K562 (cell line): ENCODE measurements at regions not wholly inside any gene's neighbourhood (a gene's known extent, or its start where the extent isn't known, plus 50 kb on each side); places are given as distances from the start of the nearest gene placed in this dataset.

Experiments
- ATAC-seq: fragments of 200-7000 bp; cut with Tn5 transposase; 3 replicates; pipeline ENCODE4 v1.9.1; 2020; ENCODE audit warnings: moderate library complexity
- BruUV-seq: library from RNA; stranded (reverse); fragments of 400-500 nt; replicated peaks from 2 replicates; lab custom pipeline; 2021; lab: Mats Ljungman, UMichigan
- CTCF ChIA-PET: fragments of 300-600 bp; formaldehyde crosslinking; extraction: SDS; loops from one replicate; lab custom pipeline; 2021; ENCODE audit warnings: low intra/inter-chr PET ratio; lab: Yijun Ruan, JAX
- POLR2A ChIA-PET: fragments of 300-600, 350-650 bp; sonication (Branson Sonifier 250); formaldehyde crosslinking; extraction: SDS; loops from one replicate; lab custom pipeline; 2021; ENCODE audit warnings: antibody characterized with exemption, inconsistent platforms; lab: Yijun Ruan, JAX
- DNase-seq, 4 experiments: peaks; one replicate each; pipeline versions ENCODE4 v3.0.0 to v3.0.0-alpha.2; 2011 to 2018; ENCODE audit warnings: low spot score in 3 of 4, mixed read lengths in 3 of 4; ENCODE audit errors: extremely low read depth in 1 of 4
- FAIRE-seq: peaks from 2 replicates; lab custom pipeline; 2011; peaks lifted over from hg19 to GRCh38; lab: Jason Lieb, UNC
- H2AFZ ChIP-seq: 2 replicates; pipeline ENCODE4 v1.6.0; 2011; ENCODE audit warnings: low read depth, low read length, control low read depth, inconsistent platforms
- H3K27ac ChIP-seq: fragments of 200-600 bp; 3 replicates; pipeline ENCODE4 v1.8.0; 2011; ENCODE audit warnings: low read depth, mild to moderate bottlenecking, control low read depth, inconsistent platforms, low read length, moderate library complexity, mixed read lengths; ENCODE audit errors: extremely low read depth
- H3K27me3 ChIP-seq, 2 experiments: fragments of 300-600 bp in 1 of 2; 2 replicates in 1 of 2; 3 replicates in 1 of 2; pipeline versions ENCODE4 v1.6.0 to v1.8.0; 2011; ENCODE audit warnings: inconsistent platforms in 2 of 2, low read length in 2 of 2, mild to moderate bottlenecking in 1 of 2, mixed read lengths in 1 of 2, moderate library complexity in 1 of 2; ENCODE audit not compliant: control insufficient read depth in 2 of 2, insufficient read depth in 2 of 2
- H3K36me3 ChIP-seq: fragments of 300-600 bp; 3 replicates; pipeline ENCODE4 v1.8.0; 2011; ENCODE audit warnings: mild to moderate bottlenecking, low read length, inconsistent platforms; ENCODE audit not compliant: control insufficient read depth, insufficient read depth
- H3K4me1 ChIP-seq, 2 experiments: fragments of 200-600 bp in 1 of 2; replicated peaks in 1 of 2; 2 replicates in 1 of 2; 3 replicates in 1 of 2; pipeline versions ENCODE4 v1.5.1 to v1.8.0; 2011; ENCODE audit warnings: inconsistent platforms in 2 of 2, low read length in 2 of 2, mild to moderate bottlenecking in 1 of 2, mixed read lengths in 1 of 2, moderate library complexity in 1 of 2; ENCODE audit not compliant: control insufficient read depth in 2 of 2, insufficient read depth in 2 of 2
- H3K4me2 ChIP-seq: 2 replicates; pipeline ENCODE4 v1.6.1; 2011; ENCODE audit warnings: low read length, control low read depth, inconsistent platforms, mixed read lengths; ENCODE audit not compliant: insufficient read depth
- H3K4me3 ChIP-seq: fragments of 200-600 bp; sonication (generic), shearing (Covaris generic); 2 replicates; pipeline ENCODE4 v1.5.1; 2016; ENCODE audit warnings: control low read depth, inconsistent platforms
- H3K79me2 ChIP-seq: fragments of 200-600 bp; 3 replicates; pipeline ENCODE4 v1.8.0; 2011; ENCODE audit warnings: low read length, inconsistent platforms; ENCODE audit not compliant: control insufficient read depth, insufficient read depth
- H3K9ac ChIP-seq, 2 experiments: 2 replicates each; pipeline versions ENCODE4 v1.6.0 to v1.6.1; 2011; ENCODE audit warnings: low read depth in 2 of 2, low read length in 2 of 2, control low read depth in 1 of 2, inconsistent platforms in 1 of 2, mild to moderate bottlenecking in 1 of 2, mixed read lengths in 1 of 2; ENCODE audit not compliant: insufficient read depth in 1 of 2
- H3K9me1 ChIP-seq: one replicate; pipeline ENCODE4 v1.6.0; 2011; ENCODE audit warnings: inconsistent platforms, mild to moderate bottlenecking, low read length, moderate library complexity; ENCODE audit not compliant: control insufficient read depth, insufficient read depth
- H3K9me3 ChIP-seq: replicated peaks from 2 replicates; pipeline ENCODE4 v1.5.1; 2011; ENCODE audit warnings: low read depth, low read length, inconsistent platforms; ENCODE audit not compliant: control insufficient read depth, insufficient read depth
- H4K20me1 ChIP-seq: replicated peaks from 2 replicates; pipeline ENCODE4 v1.6.1; 2011; ENCODE audit warnings: low read length, inconsistent platforms, mixed read lengths; ENCODE audit not compliant: control insufficient read depth, insufficient read depth
- CHD1 ChIP-seq: fragments of 200-600 bp; sonication (generic); IDR thresholded peaks from one replicate; pipeline ENCODE4 v1.6.1; 2012; ENCODE audit warnings: mild to moderate bottlenecking, moderate library complexity, low read length, inconsistent platforms
- CREM ChIP-seq: IDR thresholded peaks from 2 replicates; pipeline ENCODE4 v1.6.1; 2014; ENCODE audit warnings: antibody characterized with exemption, low read depth
- MAFK ChIP-seq: IDR thresholded peaks from 2 replicates; pipeline ENCODE4 v1.6.1; 2011; ENCODE audit warnings: low read length, improper control_type of control experiment
- RAD51 ChIP-seq: fragments of 450-650 bp; IDR thresholded peaks from 2 replicates; pipeline ENCODE4 v1.7.1; 2016; ENCODE audit warnings: low read depth, mild to moderate bottlenecking, borderline replicate concordance
- RCOR1 ChIP-seq, 2 experiments: IDR thresholded peaks; 2 replicates each; pipeline ENCODE4 v1.6.1; 2012; ENCODE audit warnings: low read depth in 2 of 2, low read length in 2 of 2, borderline replicate concordance in 1 of 2, improper control_type of control experiment in 1 of 2
- TRIM28 ChIP-seq: fragments of 450-650 bp; IDR thresholded peaks from 2 replicates; pipeline ENCODE4 v1.6.1; 2017
- WGBS: fragments of 100-300 bp; shearing (Covaris generic); methylation state at CpG from one replicate; pipeline ENCODE4 v1.1.6; 2016; ENCODE audit warnings: low coverage, mixed read lengths; ENCODE audit not compliant: insufficient coverage; ENCODE audit errors: missing lambda C conversion rate; 5-methylcytosine and 5-hydroxymethylcytosine counted together
- in situ Hi-C: fragments of 300-500 bp; cut with MboI; formaldehyde crosslinking; loops from 4 replicates; pipeline ENCODE4 v1.15.0; 2018; ENCODE audit warnings: inconsistent platforms, mixed read lengths
- intact Hi-C: fragments of 100-400 bp; cut with micrococcal nuclease; formaldehyde crosslinking; loops from 2 replicates; pipeline ENCODE4 v1.14.2; 2022
- TF ChIP-seq, protein P1 (sequence below): fragments of 250-450 bp; sonication (Bioruptor Pico); IDR thresholded peaks from 2 replicates; pipeline ENCODE4 v1.8.0; 2021; ENCODE audit warnings: mild to moderate bottlenecking, moderate library complexity

DNA sequence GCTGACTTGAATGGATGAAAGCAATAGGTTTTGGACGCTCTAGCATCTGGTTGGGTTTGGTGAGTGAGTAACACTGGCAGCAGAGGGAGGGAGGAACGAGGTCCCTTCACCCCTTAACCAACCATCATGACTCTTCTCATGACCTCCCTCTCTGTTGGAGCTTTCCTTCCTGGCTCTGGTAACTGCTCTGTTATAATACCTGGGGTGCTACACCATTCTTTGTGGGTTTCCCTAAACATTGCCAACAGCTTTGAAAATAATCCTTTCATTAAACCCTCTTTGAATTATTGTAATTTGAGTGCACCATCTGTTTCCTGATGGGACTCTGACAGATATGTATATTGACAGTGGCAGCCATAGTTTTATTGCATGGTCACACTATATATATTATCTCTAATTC, 146.2 kb upstream of the PTPRG start:
- TF ChIP-seq TRIM28, result no peak
- TF ChIP-seq MAFK, result no peak
- TF ChIP-seq RCOR1 (IDR thresholded peaks at IDR 0.05; ENCODE audit: borderline replicate concordance in 1 of 2, low read depth in 2 of 2, low read length in 2 of 2), result no peak
- TF ChIP-seq RAD51, result no peak
- TF ChIP-seq, protein P1, sequence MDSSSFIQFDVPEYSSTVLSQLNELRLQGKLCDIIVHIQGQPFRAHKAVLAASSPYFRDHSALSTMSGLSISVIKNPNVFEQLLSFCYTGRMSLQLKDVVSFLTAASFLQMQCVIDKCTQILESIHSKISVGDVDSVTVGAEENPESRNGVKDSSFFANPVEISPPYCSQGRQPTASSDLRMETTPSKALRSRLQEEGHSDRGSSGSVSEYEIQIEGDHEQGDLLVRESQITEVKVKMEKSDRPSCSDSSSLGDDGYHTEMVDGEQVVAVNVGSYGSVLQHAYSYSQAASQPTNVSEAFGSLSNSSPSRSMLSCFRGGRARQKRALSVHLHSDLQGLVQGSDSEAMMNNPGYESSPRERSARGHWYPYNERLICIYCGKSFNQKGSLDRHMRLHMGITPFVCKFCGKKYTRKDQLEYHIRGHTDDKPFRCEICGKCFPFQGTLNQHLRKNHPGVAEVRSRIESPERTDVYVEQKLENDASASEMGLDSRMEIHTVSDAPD (CRISPR knock-in tag), result no peak
- TF ChIP-seq CREM, result no peak
- TF ChIP-seq CHD1, result no peak
- ChIA-PET CTCF (no interaction called here), POLR2A (no interaction called here)
- H3K27me3 ChIP-seq, result no peaks in the 10 kb centered on the region
- no peak overlapping the region for H3K4me2 ChIP-seq
- H3K27ac ChIP-seq, result no peak overlapping the region
- H2AFZ ChIP-seq, result no peak overlapping the region
- ATAC-seq (no peak), FAIRE-seq (no peak), DNase-seq (no peak)
- in situ Hi-C loops, result no loop called here
- no peaks in the 10 kb centered on the region for H3K9me1 ChIP-seq
- H3K9ac ChIP-seq, result no peak overlapping the region
- H4K20me1 ChIP-seq, result no peaks in the 10 kb centered on the region
- H3K9me3 ChIP-seq, result no peaks in the 10 kb centered on the region
- H3K36me3 ChIP-seq, result no peaks in the 10 kb centered on the region
- WGBS, result 7% methylated on average over 2 of the region's 2 CpGs
- BruUV-seq, result no TSS peak
- no peak overlapping the region for H3K4me3 ChIP-seq
- no peaks in the 10 kb centered on the region for H3K4me1 ChIP-seq
- no peaks in the 10 kb centered on the region for H3K79me2 ChIP-seq
- intact Hi-C loops, result no loop called here
